GM06990 (cell line): ENCODE measurements at regions not wholly inside any gene's neighbourhood (a gene's known extent, or its start where the extent isn't known, plus 50 kb on each side); places are given as distances from the start of the nearest gene placed in this dataset.

Source experiments
- DNase-seq: peaks from one replicate; pipeline ENCODE4 v3.0.0-alpha.2; 2011; ENCODE audit not compliant: insufficient read length; ENCODE audit errors: extremely low read depth
- H3K27me3 ChIP-seq: replicated peaks from 2 replicates; pipeline ENCODE4 v1.6.0; 2011; ENCODE audit warnings: low read length; ENCODE audit not compliant: control insufficient read depth, insufficient read depth
- H3K36me3 ChIP-seq: 2 replicates; pipeline ENCODE4 v1.5.1; 2011; ENCODE audit warnings: low read length; ENCODE audit not compliant: control insufficient read depth, insufficient read depth
- H3K4me3 ChIP-seq: replicated peaks from 2 replicates; pipeline ENCODE4 v1.5.1; 2011; ENCODE audit warnings: low read depth, mild to moderate bottlenecking, control low read depth, low read length
- TF ChIP-seq, protein P1 (sequence below): IDR thresholded peaks from 2 replicates; pipeline ENCODE4 v1.5.1; 2011; ENCODE audit warnings: low read length, control low read depth, mild to moderate bottlenecking, inconsistent platforms; ENCODE audit not compliant: insufficient read depth, poor library complexity, severe bottlenecking

DNA sequence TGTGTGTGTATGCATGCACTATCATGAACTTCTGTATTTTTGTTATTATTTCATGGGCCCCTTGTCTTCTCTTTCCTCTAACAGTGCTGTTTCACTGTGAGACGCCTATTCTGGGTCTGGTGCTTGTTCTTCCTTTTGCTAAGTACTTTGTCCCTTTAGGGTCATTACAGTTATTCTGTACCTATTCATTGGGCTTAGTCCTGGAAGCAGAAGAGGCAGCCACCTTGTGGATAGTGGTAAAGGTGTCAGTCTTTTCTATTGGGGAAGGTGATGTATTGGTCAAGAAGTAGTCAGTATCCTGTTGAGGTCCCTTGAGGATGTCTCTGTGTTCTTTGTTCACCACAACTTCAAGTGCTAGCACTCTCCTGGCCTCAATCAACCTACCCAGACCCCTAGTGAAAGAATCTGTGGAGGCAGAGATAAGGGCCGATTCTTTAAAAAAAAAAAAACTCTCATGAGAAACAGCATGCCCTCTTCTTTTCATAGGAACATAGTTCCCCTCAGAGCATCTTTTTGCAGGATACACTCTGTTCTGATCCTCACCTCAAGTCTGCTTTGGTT, 593.8 kb downstream of the SPRY1 start:
- TF ChIP-seq, protein P1, sequence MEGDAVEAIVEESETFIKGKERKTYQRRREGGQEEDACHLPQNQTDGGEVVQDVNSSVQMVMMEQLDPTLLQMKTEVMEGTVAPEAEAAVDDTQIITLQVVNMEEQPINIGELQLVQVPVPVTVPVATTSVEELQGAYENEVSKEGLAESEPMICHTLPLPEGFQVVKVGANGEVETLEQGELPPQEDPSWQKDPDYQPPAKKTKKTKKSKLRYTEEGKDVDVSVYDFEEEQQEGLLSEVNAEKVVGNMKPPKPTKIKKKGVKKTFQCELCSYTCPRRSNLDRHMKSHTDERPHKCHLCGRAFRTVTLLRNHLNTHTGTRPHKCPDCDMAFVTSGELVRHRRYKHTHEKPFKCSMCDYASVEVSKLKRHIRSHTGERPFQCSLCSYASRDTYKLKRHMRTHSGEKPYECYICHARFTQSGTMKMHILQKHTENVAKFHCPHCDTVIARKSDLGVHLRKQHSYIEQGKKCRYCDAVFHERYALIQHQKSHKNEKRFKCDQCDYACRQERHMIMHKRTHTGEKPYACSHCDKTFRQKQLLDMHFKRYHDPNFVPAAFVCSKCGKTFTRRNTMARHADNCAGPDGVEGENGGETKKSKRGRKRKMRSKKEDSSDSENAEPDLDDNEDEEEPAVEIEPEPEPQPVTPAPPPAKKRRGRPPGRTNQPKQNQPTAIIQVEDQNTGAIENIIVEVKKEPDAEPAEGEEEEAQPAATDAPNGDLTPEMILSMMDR, result no peak
- no peaks in the 10 kb centered on the region for H3K36me3 ChIP-seq
- no peak for DNase-seq

DNA sequence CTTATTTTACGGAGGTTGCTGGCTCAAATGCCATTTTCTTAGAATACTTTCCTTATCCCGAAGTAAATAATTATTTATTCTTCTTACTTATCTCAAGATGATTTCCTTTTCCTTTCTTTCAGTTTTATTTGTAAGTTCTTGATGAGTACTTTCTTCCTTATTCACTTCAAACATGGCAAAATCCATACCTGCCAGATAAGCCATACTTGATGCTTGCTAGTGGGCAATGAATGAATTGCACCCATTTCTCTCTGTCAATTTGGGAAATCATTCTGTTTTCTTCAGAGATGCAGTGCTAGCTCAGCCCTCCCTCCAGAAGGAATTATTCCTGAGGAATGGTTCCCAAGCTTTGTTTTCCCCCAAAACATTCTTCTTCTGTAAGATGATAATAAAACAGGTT, 598.3 kb downstream of the SPRY1 start:
- TF ChIP-seq, protein P1, result peak; percentile 15
- Histone ChIP-seq H3K4me3 (no peak overlapping the region), H3K27me3 (no peaks in the 10 kb centered on the region)

More for the DNA sequence above, 593.8 kb downstream of the SPRY1 start:
- H3K4me3 ChIP-seq, result no peak overlapping the region
- H3K27me3 ChIP-seq, result no peaks in the 10 kb centered on the region

DNA sequence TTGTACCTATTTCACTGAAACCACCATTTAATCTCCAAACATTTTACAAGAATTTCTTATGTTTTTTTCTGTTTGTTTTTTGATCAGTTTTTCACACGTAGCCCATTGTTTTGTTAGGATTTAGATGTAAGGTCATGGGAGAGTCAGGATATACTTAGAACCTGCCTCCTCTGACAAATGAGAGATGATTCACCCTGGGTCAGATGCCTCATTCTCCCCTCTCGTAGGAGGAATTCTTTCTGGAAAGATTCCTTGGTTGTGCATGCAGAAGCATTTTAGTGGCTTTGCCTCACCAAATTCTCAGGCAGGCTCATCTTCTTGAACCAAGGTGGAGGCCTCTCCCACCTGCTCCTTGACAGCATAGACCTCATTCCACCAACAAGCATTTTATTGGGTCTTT, 599.3 kb downstream of the SPRY1 start:
- Histone ChIP-seq H3K36me3 (no peaks in the 10 kb centered on the region), H3K27me3 (no peaks in the 10 kb centered on the region), H3K4me3 (no peak overlapping the region)
- DNase-seq, result no peak
- TF ChIP-seq, protein P1, result no peak

More for the DNA sequence above, 598.3 kb downstream of the SPRY1 start:
- DNase-seq, result no peak
- no peaks in the 10 kb centered on the region for H3K36me3 ChIP-seq

DNA sequence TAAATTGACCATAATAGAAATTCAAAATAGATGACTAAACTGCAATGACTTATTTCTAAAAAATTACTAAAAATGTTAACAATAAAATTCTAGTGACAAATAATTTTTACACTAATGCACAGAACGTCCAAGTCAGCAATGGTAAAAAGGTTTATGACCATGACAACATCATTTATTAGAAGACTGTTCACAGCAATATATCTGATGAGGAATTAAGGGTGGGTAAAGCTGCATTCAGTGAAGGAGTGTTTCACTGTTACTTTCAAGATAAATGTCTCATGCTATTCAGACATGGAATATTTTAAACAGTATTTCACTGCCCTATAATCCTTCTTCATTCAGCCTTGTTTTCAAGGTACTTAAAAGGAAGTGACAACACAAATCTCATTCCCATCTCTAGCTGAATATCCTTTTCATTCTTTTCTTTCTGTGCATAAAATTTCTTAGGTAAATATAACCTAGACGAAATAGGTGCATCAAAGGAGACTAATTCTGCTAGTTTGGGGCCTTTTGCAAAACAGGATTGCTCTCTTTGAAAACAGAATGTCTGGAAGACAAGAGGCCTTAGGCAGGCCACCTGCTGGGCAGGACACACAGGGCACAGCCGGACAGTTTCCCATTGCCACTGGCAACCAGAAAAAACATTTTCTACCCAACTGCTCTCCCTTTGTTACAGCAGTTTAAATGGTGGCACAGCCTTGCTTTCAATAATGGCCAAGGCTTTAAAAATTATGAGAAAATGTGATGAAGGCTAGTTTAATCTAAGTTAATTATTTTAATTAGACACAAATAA, 600.3 kb downstream of the SPRY1 start:
- Histone ChIP-seq H3K36me3 (no peaks in the 10 kb centered on the region), H3K27me3 (no peaks in the 10 kb centered on the region), H3K4me3 (no peak overlapping the region)
- no peak for DNase-seq
- TF ChIP-seq, protein P1, result no peak

DNA sequence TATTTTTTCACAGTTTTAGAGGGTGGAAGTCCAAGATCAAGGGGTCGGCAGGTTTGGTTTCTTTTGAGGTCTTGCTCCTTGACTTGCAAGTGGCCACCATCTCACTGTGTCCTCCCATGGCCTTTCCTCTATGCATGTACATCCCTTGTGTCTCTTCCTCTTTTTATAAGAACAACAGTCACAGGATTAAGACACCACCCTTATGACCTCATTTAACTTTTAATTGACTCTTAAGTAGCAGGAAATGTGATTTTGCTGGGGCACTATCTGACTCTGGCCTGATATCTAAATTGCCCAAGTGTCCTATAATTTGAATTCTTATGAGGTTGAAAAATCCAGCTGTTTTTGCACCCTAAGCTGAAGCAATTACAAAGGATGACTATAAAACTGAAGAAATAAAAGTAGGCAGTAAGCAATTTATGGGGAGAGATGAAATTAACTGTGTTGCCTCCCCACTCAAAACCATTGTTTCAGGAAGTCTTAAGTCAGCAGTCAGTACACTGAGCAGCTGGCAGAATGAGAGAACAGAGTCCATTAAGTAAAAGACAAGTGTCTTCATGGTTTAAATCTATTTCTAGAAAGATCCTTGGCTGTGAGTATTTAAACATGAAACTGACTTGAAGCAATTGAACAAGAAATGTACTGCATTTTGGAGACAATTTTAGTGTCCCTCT, 601.3 kb downstream of the SPRY1 start:
- Histone ChIP-seq H3K36me3 (no peaks in the 10 kb centered on the region), H3K27me3 (no peaks in the 10 kb centered on the region), H3K4me3 (no peak overlapping the region)
- TF ChIP-seq, protein P1, result no peak
- no peak for DNase-seq
